NCI-H510A treated with DMSO at 0.1 percent for 48 hours (cell line): ENCODE measurements at regions not wholly inside any gene's neighbourhood (a gene's known extent, or its start where the extent isn't known, plus 50 kb on each side); places are given as distances from the start of the nearest gene placed in this dataset.

Source experiments
- DNase-seq: peaks from one replicate; lab custom pipeline; 2025; lab: John Stamatoyannopoulos, UW

- no peak for DNase-seq
Measured at GRCh38 chr15:29323557-29323956, 53.9 kb upstream of the NSMCE3 start.

GRCh38 chr15:29322415-29322814 lies 52.8 kb upstream of the NSMCE3 start:
- DNase-seq, result peak; percentile 55

GRCh38 chr15:29320420-29320819 lies 50.8 kb upstream of the NSMCE3 start:
- DNase-seq, result no peak

GRCh38 chr15:29319823-29320222 lies 50.2 kb upstream of the NSMCE3 start:
- DNase-seq, result no peak
